Uterus (tissue), 3 donors: ENCODE measurements at regions not wholly inside any gene's neighbourhood (a gene's known extent, or its start where the extent isn't known, plus 50 kb on each side); places are given as distances from the start of the nearest gene placed in this dataset.
A peak's percentile ranks its signal among the peaks of the same experiment; 100 is the strongest.
"Not testable (repeated sequence)": the region's sequence is repeated elsewhere in the genome, so short reads cannot be mapped to it uniquely, and the experiment has no call there.

ENCODE experiments used
- DNase-seq, 2 donors: peaks; one replicate each; pipeline ENCODE4 v3.0.0-alpha.2; 2019 to 2020
- H3K27ac ChIP-seq, 2 donors: fragments of 200-600 bp; sonication (generic); 1 replicate in 1 of 2; 2 replicates in 1 of 2; pipeline ENCODE4 v1.5.1; 2016 to 2018
- H3K27me3 ChIP-seq, 2 donors: fragments of 200-600 bp; sonication (generic); one replicate each; pipeline ENCODE4 v1.5.1; 2018 to 2019; ENCODE audit warnings: control low read depth in 1 of 2
- H3K36me3 ChIP-seq, 2 donors: fragments of 200-600 bp; sonication (generic); one replicate each; pipeline ENCODE4 v1.5.1; 2019; ENCODE audit warnings: control low read depth in 1 of 2
- H3K4me1 ChIP-seq, 2 donors: fragments of 200-600 bp; sonication (generic); one replicate each; pipeline ENCODE4 v1.5.1; 2018 to 2019; ENCODE audit warnings: control low read depth in 1 of 2
- H3K4me3 ChIP-seq, 2 donors: fragments of 200-600 bp; sonication (generic); 1 replicate in 1 of 2; 2 replicates in 1 of 2; pipeline ENCODE4 v1.5.1; 2018 to 2019; ENCODE audit warnings: mild to moderate bottlenecking in 1 of 2
- H3K9me3 ChIP-seq, 2 donors: fragments of 200-600 bp; sonication (generic); one replicate each; pipeline ENCODE4 v1.5.1; 2019; ENCODE audit warnings: control low read depth in 1 of 2
- POLR2A ChIP-seq, 2 donors: fragments of 450-650 bp; IDR thresholded peaks; one replicate each; pipeline ENCODE4 v1.6.1; 2016; ENCODE audit warnings: antibody characterized with exemption in 2 of 2, mild to moderate bottlenecking in 1 of 2, moderate library complexity in 1 of 2
- intact Hi-C: fragments of 100-400 bp; cut with DNase I; formaldehyde crosslinking; loops from one replicate; pipeline ENCODE4 v1.15.1; 2023; ENCODE audit warnings: low total_unique reads
- TF ChIP-seq, protein P1 (sequence below), 4 experiments: fragments of 200-600 bp in 2 of 4; fragments of 450-650 bp in 2 of 4; sonication (generic) in 2 of 4; IDR thresholded peaks; one replicate each; pipeline ENCODE4 v1.5.1; 2016 to 2019; ENCODE audit warnings: antibody characterized with exemption in 4 of 4, mild to moderate bottlenecking in 2 of 4, moderate library complexity in 1 of 4
- donor health status: DM: yes; HTN: yes; CAD: no.

DNA sequence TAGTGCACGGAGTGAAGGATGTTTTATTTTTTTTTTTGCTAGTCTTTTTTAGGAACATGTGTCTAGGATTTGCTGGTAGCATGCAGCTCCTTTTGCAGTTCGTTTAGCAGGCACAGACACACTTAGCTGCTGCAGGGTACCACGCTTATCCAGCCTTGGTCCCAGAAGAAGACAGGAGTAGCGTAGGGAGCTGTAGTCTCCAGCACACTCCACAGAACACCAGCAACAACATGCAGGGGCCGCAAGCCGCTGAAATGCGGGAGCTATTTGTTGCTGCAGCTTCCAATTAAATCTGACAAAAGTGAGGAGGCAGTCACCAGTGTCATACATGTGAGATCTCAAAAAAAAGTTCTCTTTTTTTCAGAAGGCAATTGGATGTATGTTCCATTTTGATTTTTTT is 486.2 kb upstream of the KLF6 start:
- H3K4me1 ChIP-seq: no peaks in the 10 kb centered on the region
- no peak for DNase-seq
- intact Hi-C loops: no loop called here
- H3K27me3 ChIP-seq: no peaks in the 10 kb centered on the region
- no peaks in the 10 kb centered on the region for H3K9me3 ChIP-seq
- no peak for TF ChIP-seq POLR2A (IDR thresholded peaks at IDR 0.05)
- TF ChIP-seq, protein P1, sequence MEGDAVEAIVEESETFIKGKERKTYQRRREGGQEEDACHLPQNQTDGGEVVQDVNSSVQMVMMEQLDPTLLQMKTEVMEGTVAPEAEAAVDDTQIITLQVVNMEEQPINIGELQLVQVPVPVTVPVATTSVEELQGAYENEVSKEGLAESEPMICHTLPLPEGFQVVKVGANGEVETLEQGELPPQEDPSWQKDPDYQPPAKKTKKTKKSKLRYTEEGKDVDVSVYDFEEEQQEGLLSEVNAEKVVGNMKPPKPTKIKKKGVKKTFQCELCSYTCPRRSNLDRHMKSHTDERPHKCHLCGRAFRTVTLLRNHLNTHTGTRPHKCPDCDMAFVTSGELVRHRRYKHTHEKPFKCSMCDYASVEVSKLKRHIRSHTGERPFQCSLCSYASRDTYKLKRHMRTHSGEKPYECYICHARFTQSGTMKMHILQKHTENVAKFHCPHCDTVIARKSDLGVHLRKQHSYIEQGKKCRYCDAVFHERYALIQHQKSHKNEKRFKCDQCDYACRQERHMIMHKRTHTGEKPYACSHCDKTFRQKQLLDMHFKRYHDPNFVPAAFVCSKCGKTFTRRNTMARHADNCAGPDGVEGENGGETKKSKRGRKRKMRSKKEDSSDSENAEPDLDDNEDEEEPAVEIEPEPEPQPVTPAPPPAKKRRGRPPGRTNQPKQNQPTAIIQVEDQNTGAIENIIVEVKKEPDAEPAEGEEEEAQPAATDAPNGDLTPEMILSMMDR (IDR thresholded peaks at IDR 0.05): no peak
- H3K36me3 ChIP-seq: no peaks in the 10 kb centered on the region
- H3K27ac ChIP-seq: no peak overlapping the region
- H3K4me3 ChIP-seq: no peak overlapping the region

DNA sequence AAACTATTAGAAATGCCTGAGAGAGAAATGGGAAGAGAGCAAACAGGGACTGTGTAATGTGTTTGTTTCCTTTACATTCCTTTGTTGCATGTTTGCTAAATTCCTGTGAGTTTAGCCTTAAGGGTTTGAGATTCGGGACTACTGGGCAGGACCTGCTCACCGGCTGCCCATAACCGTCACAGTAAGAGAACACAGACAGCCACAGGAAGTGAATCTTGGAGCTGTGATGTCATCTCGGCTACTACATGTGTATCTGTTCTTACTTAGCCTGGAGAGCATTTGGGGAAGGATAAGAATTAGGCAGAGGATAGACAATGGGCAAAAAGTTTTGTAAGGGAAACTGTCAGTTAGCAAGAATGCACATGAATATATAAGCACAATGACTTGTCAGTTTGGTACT is 485.1 kb upstream of the KLF6 start:
- intact Hi-C loops: no loop called here
- no peak for DNase-seq
- no peak overlapping the region for H3K27ac ChIP-seq
- no peak for TF ChIP-seq POLR2A (IDR thresholded peaks at IDR 0.05)
- TF ChIP-seq, protein P1 (IDR thresholded peaks at IDR 0.05): no peak
- no peaks in the 10 kb centered on the region for H3K4me1 ChIP-seq
- no peak overlapping the region for H3K4me3 ChIP-seq
- no peaks in the 10 kb centered on the region for H3K9me3 ChIP-seq
- H3K36me3 ChIP-seq: no peaks in the 10 kb centered on the region
- H3K27me3 ChIP-seq: no peaks in the 10 kb centered on the region

DNA sequence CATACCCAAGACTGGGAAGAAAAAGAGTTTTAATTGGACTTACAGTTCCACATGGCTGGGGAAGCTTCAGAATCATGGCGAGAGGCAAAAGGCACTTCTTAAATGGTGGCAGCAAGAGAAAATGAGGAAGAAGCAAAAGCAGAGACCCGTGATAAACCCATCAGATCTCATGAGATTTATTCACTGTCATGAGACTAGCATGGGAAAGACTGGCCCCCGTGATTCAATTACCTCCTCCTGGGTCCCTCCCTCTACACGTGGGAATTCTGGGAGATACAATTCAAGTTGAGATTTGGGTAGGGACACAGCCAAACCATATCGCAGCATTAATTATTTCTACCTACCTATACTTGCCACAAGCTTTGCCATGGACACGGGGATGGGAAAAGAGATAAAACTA is 483.5 kb upstream of the KLF6 start:
- intact Hi-C loops, H3K27me3 ChIP-seq, H3K9me3 ChIP-seq, H3K36me3 ChIP-seq, DNase-seq, H3K4me3 ChIP-seq, H3K27ac ChIP-seq, H3K4me1 ChIP-seq: not testable (repeated sequence)

DNA sequence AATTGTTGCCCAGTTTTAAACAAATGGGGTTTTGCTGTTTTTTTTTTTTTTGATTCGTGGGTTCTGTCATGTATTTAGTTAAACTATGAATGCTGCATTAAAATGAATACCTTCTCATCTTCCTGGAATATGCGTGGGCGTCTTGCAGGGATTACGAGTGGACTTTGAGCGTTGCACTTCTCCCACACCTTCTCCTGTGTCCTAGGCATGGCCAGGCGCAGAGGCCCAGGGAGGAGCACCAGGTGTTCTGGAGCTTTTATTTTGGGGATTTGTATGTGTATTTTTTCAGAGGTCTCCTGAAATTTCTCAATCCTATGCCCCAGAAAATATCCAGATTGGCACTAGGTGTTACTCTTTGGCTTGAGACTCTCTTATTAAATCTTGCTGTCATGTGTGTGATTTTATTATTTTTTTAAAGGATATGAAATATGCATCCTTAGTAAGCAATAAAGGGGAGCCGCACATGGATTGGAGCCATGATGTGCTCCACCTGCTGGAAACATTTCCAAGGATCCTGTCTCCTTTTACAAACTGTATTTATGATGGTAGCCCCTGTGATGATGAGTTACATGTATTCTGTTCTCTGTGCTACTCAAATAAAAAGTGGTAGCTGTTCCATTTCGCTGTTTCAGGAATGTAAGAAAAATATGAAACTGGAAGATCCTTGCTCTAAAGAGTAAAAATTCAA is 482.2 kb upstream of the KLF6 start:
- Histone ChIP-seq H3K36me3 (no peaks in the 10 kb centered on the region), H3K27me3 (no peaks in the 10 kb centered on the region), H3K4me1 (peaks cover 0 to 8% of the 10 kb centered on the region in 2 donors), H3K27ac (no peak overlapping the region), H3K4me3 (no peak overlapping the region), H3K9me3 (no peaks in the 10 kb centered on the region)
- no peak for DNase-seq
- TF ChIP-seq POLR2A (IDR thresholded peaks at IDR 0.05): no peak
- TF ChIP-seq, protein P1 (IDR thresholded peaks at IDR 0.05): peak in 1 of 4 experiments; percentile 13
- intact Hi-C loops: no loop called here

DNA sequence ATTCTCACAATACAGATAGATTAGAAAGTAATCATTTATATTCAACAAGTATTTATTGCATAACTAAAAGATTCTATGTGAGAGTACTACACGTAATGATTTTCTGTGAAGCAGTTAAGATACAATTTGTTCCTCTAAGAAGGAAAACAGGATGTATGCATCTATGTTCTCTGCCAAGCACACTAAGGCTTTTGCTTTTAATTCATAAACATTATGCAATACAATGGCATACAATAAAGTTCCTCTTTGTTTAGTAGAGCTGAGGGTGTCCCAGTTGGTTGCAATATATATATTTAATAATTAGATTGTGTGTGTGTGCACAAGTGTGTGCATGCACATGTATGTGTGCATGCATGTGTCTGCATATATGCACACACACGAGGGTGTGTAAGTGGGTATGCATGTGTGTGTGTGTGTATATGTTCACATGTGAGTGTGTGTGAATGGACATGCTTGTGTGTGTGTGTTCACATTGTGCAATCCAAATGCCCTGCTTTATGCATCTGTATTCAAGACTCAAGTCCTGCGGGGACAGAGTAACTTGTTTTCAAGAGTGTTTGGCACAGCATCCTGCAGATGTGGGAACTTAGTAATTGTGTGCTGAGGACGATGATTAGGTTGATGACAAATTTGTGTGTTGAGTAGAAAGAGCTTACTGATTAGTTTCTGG is 481.5 kb upstream of the KLF6 start:
- Histone ChIP-seq H3K4me1 (peaks cover 0 to 8% of the 10 kb centered on the region in 2 donors), H3K36me3 (no peaks in the 10 kb centered on the region), H3K9me3 (no peaks in the 10 kb centered on the region), H3K27me3 (no peaks in the 10 kb centered on the region), H3K4me3 (no peak overlapping the region), H3K27ac (no peak overlapping the region)
- intact Hi-C loops: no loop called here
- TF ChIP-seq POLR2A (IDR thresholded peaks at IDR 0.05): no peak
- TF ChIP-seq, protein P1 (IDR thresholded peaks at IDR 0.05): no peak
- DNase-seq: no peak
